Breast epithelium (tissue), 4 donors: ENCODE measurements at regions not wholly inside any gene's neighbourhood (a gene's known extent, or its start where the extent isn't known, plus 50 kb on each side); places are given as distances from the start of the nearest gene placed in this dataset.

ENCODE experiments used
- DNase-seq, 2 donors: peaks; one replicate each; pipeline ENCODE4 v3.0.0-alpha.2; 2019; ENCODE audit warnings: low spot score in 2 of 2
- H3K27ac ChIP-seq, 2 donors: fragments of 200-600 bp; sonication (generic) in 1 of 2; one replicate each; pipeline ENCODE4 v1.5.1; 2016 to 2019; ENCODE audit warnings: mild to moderate bottlenecking in 1 of 2
- H3K27me3 ChIP-seq, 2 donors: fragments of 200-600 bp; sonication (generic) in 1 of 2; one replicate each; pipeline versions ENCODE4 v1.5.1 to v1.6.0; 2017 to 2019; ENCODE audit warnings: control low read depth in 1 of 2, mild to moderate bottlenecking in 1 of 2
- H3K36me3 ChIP-seq: fragments of 200-600 bp; one replicate; pipeline ENCODE4 v1.5.1; 2019
- H3K4me1 ChIP-seq, 2 donors: fragments of 200-600 bp; sonication (generic); one replicate each; pipeline ENCODE4 v1.5.1; 2016 to 2019; ENCODE audit warnings: control low read depth in 1 of 2
- H3K4me3 ChIP-seq, 3 donors: fragments of 200-600 bp; sonication (generic); 1 replicate in 2 of 3; 2 replicates in 1 of 3; pipeline ENCODE4 v1.5.1; 2016 to 2019; ENCODE audit warnings: mild to moderate bottlenecking in 3 of 3, moderate library complexity in 2 of 3
- H3K9me3 ChIP-seq, 2 donors: fragments of 200-600 bp; sonication (generic) in 1 of 2; one replicate each; pipeline ENCODE4 v1.5.1; 2016 to 2019; ENCODE audit warnings: control low read depth in 1 of 2
- CTCF ChIP-seq, 3 donors: fragments of 450-650 bp; IDR thresholded peaks; one replicate each; pipeline ENCODE4 v1.5.1; 2016 to 2017; ENCODE audit warnings: antibody characterized with exemption in 3 of 3, mild to moderate bottlenecking in 3 of 3, moderate library complexity in 3 of 3
- POLR2A ChIP-seq: fragments of 450-650 bp; IDR thresholded peaks from one replicate; pipeline ENCODE4 v1.6.1; 2016; ENCODE audit warnings: antibody characterized with exemption, mild to moderate bottlenecking, moderate library complexity
- POLR2AphosphoS5 ChIP-seq, 3 donors: sonication (generic); formaldehyde crosslinking; IDR thresholded peaks; one replicate each; pipeline ENCODE4 v1.6.1; 2017; ENCODE audit warnings: antibody characterized with exemption in 3 of 3
- intact Hi-C: fragments of 100-400 bp; cut with DNase I; formaldehyde crosslinking; loops from one replicate; pipeline ENCODE4 v1.15.1; 2023; ENCODE audit warnings: low total_unique reads

DNA sequence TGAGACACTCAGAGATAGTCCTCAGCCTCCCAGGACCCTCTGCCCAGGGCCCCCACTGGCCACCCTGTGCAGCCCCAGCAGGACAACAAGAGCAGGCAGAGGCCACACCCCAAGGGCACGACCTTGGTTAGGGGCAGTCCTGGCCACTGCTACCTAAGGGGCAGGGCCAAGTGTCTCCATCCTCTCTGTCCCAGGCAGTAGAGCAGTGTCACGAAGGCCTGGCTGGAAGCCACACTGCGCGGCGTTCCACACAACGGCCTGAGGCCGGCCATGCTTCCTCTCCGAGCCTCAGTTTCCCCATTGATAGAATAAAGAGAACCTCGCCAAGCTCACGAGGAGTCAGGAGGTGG is 1074.3 kb downstream of the BRD1 start:
- Histone ChIP-seq H3K27me3 (peaks cover 0 to 10% of the 10 kb centered on the region in 2 donors), H3K27ac (no peak overlapping the region), H3K9me3 (peaks cover 0 to 3% of the 10 kb centered on the region in 2 donors), H3K4me1 (no peaks in the 10 kb centered on the region), H3K36me3 (no peaks in the 10 kb centered on the region), H3K4me3 (no peak overlapping the region)
- intact Hi-C loops, result no loop called here
- DNase-seq, result no peak
- TF ChIP-seq POLR2AphosphoS5 (IDR thresholded peaks at IDR 0.05) (no peak), POLR2A (no peak), CTCF (IDR thresholded peaks at IDR 0.05) (no peak)

DNA sequence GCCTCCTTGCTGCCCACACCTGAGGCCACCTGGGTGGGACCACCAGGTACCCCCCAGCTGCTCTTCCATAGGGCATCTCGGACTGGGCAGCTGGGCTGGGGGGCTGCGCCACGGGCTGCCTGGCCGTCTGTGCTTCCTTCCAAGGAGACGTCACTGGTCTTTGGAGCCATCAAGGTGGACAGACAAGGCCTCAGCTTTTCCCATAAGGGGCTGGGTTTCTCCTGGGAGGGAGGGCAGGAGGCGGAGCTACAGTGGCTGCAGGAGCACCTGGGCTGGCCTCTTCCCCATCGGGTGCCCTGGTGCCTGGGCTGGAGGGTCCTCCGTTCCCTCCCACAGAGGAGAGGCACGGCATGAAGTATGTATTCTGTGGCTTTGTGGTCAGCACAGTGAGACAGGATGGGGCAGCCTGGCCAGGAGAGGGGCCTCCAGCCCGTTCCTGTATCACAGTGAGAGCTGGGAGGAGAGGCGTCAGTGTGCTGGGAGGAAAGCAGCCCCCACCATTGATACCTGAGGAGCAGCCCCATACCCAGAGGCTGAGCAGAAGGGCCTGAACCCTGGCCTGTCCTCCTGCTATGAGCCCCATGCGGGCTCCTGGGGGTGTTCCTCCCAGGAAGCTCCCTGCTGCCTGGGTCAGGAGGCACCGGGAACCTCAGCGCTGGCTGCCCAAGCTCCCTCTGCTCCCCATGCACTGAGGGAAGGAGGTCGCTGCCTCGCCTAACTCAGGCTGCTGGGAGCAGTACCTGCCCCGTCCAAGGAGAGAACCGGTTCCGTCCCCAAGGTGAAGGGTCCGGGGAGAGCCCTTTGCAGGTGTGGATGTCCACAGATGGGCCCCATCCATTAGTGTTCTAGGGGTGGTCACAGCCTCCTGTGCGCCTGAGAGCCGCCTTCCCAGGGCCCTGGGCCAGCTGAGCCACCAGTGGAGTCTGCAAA is 1075.0 kb downstream of the BRD1 start:
- Histone ChIP-seq H3K27me3 (peaks cover 0 to 10% of the 10 kb centered on the region in 2 donors), H3K9me3 (peaks cover 0 to 3% of the 10 kb centered on the region in 2 donors), H3K36me3 (no peaks in the 10 kb centered on the region), H3K4me3 (no peak overlapping the region), H3K4me1 (no peaks in the 10 kb centered on the region), H3K27ac (no peak overlapping the region)
- DNase-seq, result no peak
- no peak for TF ChIP-seq POLR2AphosphoS5 (IDR thresholded peaks at IDR 0.05)
- no peak for TF ChIP-seq CTCF (IDR thresholded peaks at IDR 0.05)
- TF ChIP-seq POLR2A, result no peak
- intact Hi-C loops, result no loop called here

GRCh38 chr22:48751539-48752437 is 1075.9 kb downstream of the BRD1 start:
- no peak for TF ChIP-seq POLR2A
- no peak for TF ChIP-seq POLR2AphosphoS5 (IDR thresholded peaks at IDR 0.05)
- no peak for TF ChIP-seq CTCF (IDR thresholded peaks at IDR 0.05)
- H3K4me3 ChIP-seq, result no peak overlapping the region
- intact Hi-C loops, result no loop called here
- DNase-seq, result no peak
- H3K36me3 ChIP-seq, result no peaks in the 10 kb centered on the region
- no peaks in the 10 kb centered on the region for H3K4me1 ChIP-seq
- H3K9me3 ChIP-seq, result peaks cover 0 to 3% of the 10 kb centered on the region in 2 donors
- no peak overlapping the region for H3K27ac ChIP-seq
- peaks cover 0 to 10% of the 10 kb centered on the region in 2 donors for H3K27me3 ChIP-seq

DNA sequence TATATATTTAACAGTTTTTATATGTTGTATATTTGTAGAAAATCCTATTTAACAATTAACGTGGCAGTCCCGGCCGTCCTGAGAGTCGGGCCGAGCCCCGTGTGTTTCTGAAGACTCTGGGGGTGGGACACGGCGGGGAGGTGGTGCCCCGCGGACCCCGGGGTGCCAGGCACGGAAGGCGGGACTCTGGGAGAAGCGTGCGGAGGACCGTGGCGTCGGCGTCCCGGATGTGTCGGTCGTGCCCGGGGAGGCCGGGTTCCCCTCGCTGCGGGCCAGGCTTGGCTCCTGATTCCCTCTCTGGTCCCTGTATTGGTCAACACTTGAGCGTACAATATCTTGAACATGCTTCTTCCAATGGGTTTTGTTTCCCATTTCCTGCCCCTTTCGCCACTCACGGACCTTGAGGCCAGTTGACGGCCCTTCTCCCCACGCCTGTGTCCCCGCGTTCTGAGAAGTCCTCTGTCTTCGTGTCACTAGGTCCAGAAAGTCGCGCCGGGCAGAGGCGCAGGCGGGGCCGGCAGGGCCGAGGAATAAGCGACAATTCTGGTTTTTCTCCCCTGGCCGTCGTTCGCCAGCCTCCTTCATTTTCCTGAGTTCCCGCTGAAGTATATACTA is 1076.7 kb downstream of the BRD1 start:
- H3K36me3 ChIP-seq, result no peaks in the 10 kb centered on the region
- TF ChIP-seq CTCF (IDR thresholded peaks at IDR 0.05) (no peak), POLR2AphosphoS5 (IDR thresholded peaks at IDR 0.05) (no peak), POLR2A (no peak)
- no peak overlapping the region for H3K27ac ChIP-seq
- peaks cover 0 to 10% of the 10 kb centered on the region in 2 donors for H3K27me3 ChIP-seq
- intact Hi-C loops, result no loop called here
- H3K4me3 ChIP-seq, result no peak overlapping the region
- no peaks in the 10 kb centered on the region for H3K4me1 ChIP-seq
- peaks cover 0 to 3% of the 10 kb centered on the region in 2 donors for H3K9me3 ChIP-seq
- DNase-seq, result no peak
